GM12891 (cell line): ENCODE measurements at regions not wholly inside any gene's neighbourhood (a gene's known extent, or its start where the extent isn't known, plus 50 kb on each side); places are given as distances from the start of the nearest gene placed in this dataset.

ENCODE experiments used
- PAX5 ChIP-seq: IDR thresholded peaks from 2 replicates; pipeline ENCODE4 v1.6.1; 2011; ENCODE audit warnings: low read length, moderate library complexity, mild to moderate bottlenecking; ENCODE audit not compliant: insufficient read depth, severe bottlenecking
- POLR2A ChIP-seq: IDR thresholded peaks from 2 replicates; pipeline ENCODE4 v1.6.1; 2011; ENCODE audit warnings: low read depth, low read length, control low read depth
- POLR2AphosphoS5 ChIP-seq: IDR thresholded peaks from 2 replicates; pipeline ENCODE4 v1.6.1; 2011; ENCODE audit warnings: low read depth, low read length, control low read depth
- TAF1 ChIP-seq: IDR thresholded peaks from 2 replicates; pipeline ENCODE4 v1.6.1; 2011; ENCODE audit warnings: low read depth, low read length, control low read depth

DNA sequence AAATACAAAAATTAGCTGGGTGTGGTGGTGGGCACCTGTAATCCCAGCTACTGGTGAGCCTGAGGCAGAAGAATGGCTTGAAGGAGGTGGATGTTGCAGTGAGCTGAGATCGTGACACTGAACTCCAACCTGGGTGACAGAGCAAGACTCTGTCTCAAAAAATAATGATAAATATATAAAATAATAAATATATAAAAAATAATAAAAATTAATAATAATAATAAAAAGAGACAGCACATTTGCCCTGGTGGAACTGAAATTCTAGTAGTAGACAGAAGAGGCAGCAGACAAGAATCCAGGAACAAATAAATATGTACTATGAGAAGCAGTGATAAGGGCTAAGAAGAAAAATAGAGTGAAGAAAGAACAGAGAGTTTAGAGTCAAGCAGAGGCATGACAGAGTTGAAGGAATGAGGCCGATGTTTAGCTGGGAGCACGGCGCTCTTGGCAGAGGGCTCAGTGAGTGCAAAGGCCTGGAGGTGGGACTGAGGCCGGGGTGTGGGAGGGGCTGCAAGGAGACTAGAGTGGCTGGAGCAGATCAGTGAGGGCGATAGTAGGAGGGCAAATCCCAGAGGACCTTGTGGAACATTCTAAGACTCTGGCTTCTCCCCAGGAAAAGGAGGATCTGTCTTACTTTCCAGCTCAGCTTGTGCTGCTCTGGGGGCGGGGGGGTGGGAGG is 410.3 kb downstream of the MN1 start:
- no peak for TF ChIP-seq POLR2AphosphoS5
- no peak for TF ChIP-seq TAF1
- TF ChIP-seq POLR2A = no peak
- no peak for TF ChIP-seq PAX5
